IMR-90 (cell line): ENCODE measurements at regions not wholly inside any gene's neighbourhood (a gene's known extent, or its start where the extent isn't known, plus 50 kb on each side); places are given as distances from the start of the nearest gene placed in this dataset.

Experiments used
- ATAC-seq: fragments of 200-7000 bp; cut with Tn5 transposase; 2 replicates; pipeline ENCODE4 v1.9.1; 2020; ENCODE audit warnings: low read depth, mild to moderate bottlenecking, moderate library complexity
- BruUV-seq: library from RNA; stranded (reverse); fragments of 400-500 nt; replicated peaks from 2 replicates; lab custom pipeline; 2021; lab: Mats Ljungman, UMichigan
- CTCF ChIA-PET: fragments of 300-600 bp; formaldehyde crosslinking; extraction: SDS; loops from one replicate; lab custom pipeline; 2021; ENCODE audit warnings: antibody characterized with exemption; lab: Yijun Ruan, JAX
- POLR2A ChIA-PET: fragments of 300-600 bp; sonication (Branson Sonifier 250); formaldehyde crosslinking; loops from one replicate; lab custom pipeline; 2022; ENCODE audit warnings: antibody characterized with exemption; ENCODE audit not compliant: unreplicated experiment; lab: Charles Lee
- DNase-seq: peaks from one replicate; pipeline ENCODE4 v3.0.0; 2013
- H2AFZ ChIP-seq: replicated peaks from 2 replicates; pipeline ENCODE3; 2013; ENCODE audit warnings: low read length, mild to moderate bottlenecking; ENCODE audit not compliant: poor library complexity
- H2AK5ac ChIP-seq: 2 replicates; pipeline ENCODE4 v1.6.1; 2013; ENCODE audit warnings: low read depth, low read length, inconsistent platforms
- H2AK9ac ChIP-seq: replicated peaks from 2 replicates; pipeline ENCODE3; 2013; ENCODE audit warnings: mild to moderate bottlenecking, low read depth, low read length, moderate library complexity; ENCODE audit not compliant: poor library complexity
- H2BK120ac ChIP-seq: 2 replicates; pipeline ENCODE4 v1.6.1; 2013; ENCODE audit warnings: low read depth, low read length, inconsistent platforms
- H2BK15ac ChIP-seq: 3 replicates; pipeline ENCODE4 v1.6.1; 2013; ENCODE audit warnings: low read depth, low read length, inconsistent platforms
- H2BK20ac ChIP-seq: 2 replicates; pipeline ENCODE4 v1.6.1; 2013; ENCODE audit warnings: low read depth, mild to moderate bottlenecking, inconsistent platforms, low read length, moderate library complexity
- H2BK5ac ChIP-seq: 2 replicates; pipeline ENCODE4 v1.6.1; 2013; ENCODE audit warnings: mild to moderate bottlenecking, low read depth, low read length, inconsistent platforms; ENCODE audit not compliant: poor library complexity, severe bottlenecking
- H3K14ac ChIP-seq: replicated peaks from 2 replicates; pipeline ENCODE4 v1.6.1; 2013; ENCODE audit warnings: low read depth, low read length, inconsistent platforms
- H3K18ac ChIP-seq: 2 replicates; pipeline ENCODE4 v1.6.1; 2013; ENCODE audit warnings: low read depth, low read length, control low read depth
- H3K23ac ChIP-seq: 2 replicates; pipeline ENCODE4 v1.6.1; 2013; ENCODE audit warnings: low read depth, low read length, inconsistent platforms
- H3K27ac ChIP-seq: 2 replicates; pipeline ENCODE4 v1.5.1; 2013; ENCODE audit warnings: mild to moderate bottlenecking, control low read depth, low read length; ENCODE audit not compliant: insufficient read depth
- H3K27me3 ChIP-seq: 2 replicates; pipeline ENCODE4 v1.6.1; 2013; ENCODE audit warnings: low read length; ENCODE audit not compliant: control insufficient read depth, insufficient read depth
- H3K36me3 ChIP-seq: 2 replicates; pipeline ENCODE4 v1.6.1; 2013; ENCODE audit warnings: low read length, mixed read lengths; ENCODE audit not compliant: control insufficient read depth, insufficient read depth
- H3K4ac ChIP-seq: 2 replicates; pipeline ENCODE4 v1.6.1; 2013; ENCODE audit warnings: low read depth, low read length, inconsistent platforms
- H3K4me1 ChIP-seq: 2 replicates; pipeline ENCODE4 v1.6.1; 2013; ENCODE audit warnings: low read length, mixed read lengths; ENCODE audit not compliant: control insufficient read depth, insufficient read depth
- H3K4me2 ChIP-seq: 2 replicates; pipeline ENCODE4 v1.6.1; 2013; ENCODE audit warnings: low read depth, mild to moderate bottlenecking, control low read depth, low read length, moderate library complexity
- H3K4me3 ChIP-seq: 2 replicates; pipeline ENCODE4 v1.5.1; 2013; ENCODE audit warnings: low read depth, mild to moderate bottlenecking, control low read depth, low read length, moderate library complexity; ENCODE audit not compliant: insufficient read depth
- H3K56ac ChIP-seq: 2 replicates; pipeline ENCODE4 v1.6.1; 2013; ENCODE audit warnings: low read length, inconsistent platforms; ENCODE audit not compliant: insufficient read depth; ENCODE audit errors: extremely low read depth
- H3K79me1 ChIP-seq, 2 experiments: 2 replicates each; pipeline ENCODE4 v1.6.1; 2013; ENCODE audit warnings: low read length in 2 of 2, inconsistent platforms in 1 of 2, low read depth in 1 of 2
- H3K9ac ChIP-seq: 2 replicates; pipeline ENCODE4 v1.6.1; 2013; ENCODE audit warnings: low read depth, low read length, control low read depth
- H3K9me1 ChIP-seq: 2 replicates; pipeline ENCODE4 v1.6.1; 2013; ENCODE audit warnings: low read length, inconsistent platforms; ENCODE audit not compliant: insufficient read depth
- H3K9me3 ChIP-seq: 2 replicates; pipeline ENCODE4 v1.6.1; 2013; ENCODE audit warnings: low read length; ENCODE audit not compliant: control insufficient read depth, insufficient read depth
- H4K20me1 ChIP-seq: 2 replicates; pipeline ENCODE4 v1.6.1; 2013; ENCODE audit warnings: low read length, inconsistent platforms; ENCODE audit not compliant: insufficient read depth
- H4K5ac ChIP-seq: 2 replicates; pipeline ENCODE4 v1.6.1; 2013; ENCODE audit warnings: mild to moderate bottlenecking, low read depth, low read length, control low read depth
- H4K8ac ChIP-seq, 2 experiments: 2 replicates each; pipeline ENCODE4 v1.6.1; 2013; ENCODE audit warnings: low read depth in 2 of 2, low read length in 2 of 2, control low read depth in 1 of 2, inconsistent platforms in 1 of 2
- H4K91ac ChIP-seq: 2 replicates; pipeline ENCODE4 v1.6.1; 2013; ENCODE audit warnings: low read depth, low read length, inconsistent platforms; ENCODE audit not compliant: insufficient read depth
- MAZ ChIP-seq: IDR thresholded peaks from 2 replicates; pipeline ENCODE4 v1.6.1; 2012; ENCODE audit warnings: low read depth, mild to moderate bottlenecking, low read length, improper control_type of control experiment, moderate library complexity, borderline replicate concordance
- MXI1 ChIP-seq: IDR thresholded peaks from 2 replicates; pipeline ENCODE4 v1.6.1; 2012; ENCODE audit warnings: low read depth, mild to moderate bottlenecking, low read length, moderate library complexity, borderline replicate concordance
- POLR2A ChIP-seq: IDR thresholded peaks from 2 replicates; pipeline ENCODE4 v1.6.1; 2012; ENCODE audit warnings: mild to moderate bottlenecking, low read depth, low read length
- RCOR1 ChIP-seq: IDR thresholded peaks from 2 replicates; pipeline ENCODE4 v1.6.1; 2012; ENCODE audit warnings: mild to moderate bottlenecking, low read length, improper control_type of control experiment; ENCODE audit not compliant: insufficient replicate concordance
- RFX5 ChIP-seq: IDR thresholded peaks from 2 replicates; pipeline ENCODE4 v1.8.0; 2012; ENCODE audit warnings: low read depth, mild to moderate bottlenecking, low read length, moderate library complexity
- SMC3 ChIP-seq: fragments of 150-350 bp; IDR thresholded peaks from 2 replicates; pipeline ENCODE4 v1.6.1; 2016; ENCODE audit warnings: low read depth, mild to moderate bottlenecking, antibody characterized with exemption, low read length, moderate library complexity
- WGBS, 2 experiments: methylation state at CpG; one replicate each; pipeline versions ENCODE4 v1.1.5 to v1.1.7; 2013; ENCODE audit warnings: missing lambda C conversion rate in 2 of 2; ENCODE audit not compliant: insufficient read length in 1 of 2; ENCODE audit errors: extremely low coverage in 2 of 2; 5-methylcytosine and 5-hydroxymethylcytosine counted together
- dilution Hi-C: fragments of 300-500 bp; cut with HindIII; formaldehyde crosslinking; loops from one replicate; pipeline ENCODE4 v1.14.3; 2018; ENCODE audit warnings: low sequenced_read_pairs; ENCODE audit not compliant: unreplicated experiment
- in situ Hi-C: fragments of 300-500 bp; cut with MboI; formaldehyde crosslinking; loops from 3 replicates; pipeline ENCODE4 v1.14.3; 2019; ENCODE audit warnings: low sequenced_read_pairs, inconsistent platforms, mixed read lengths
- intact Hi-C: fragments of 100-400 bp; cut with micrococcal nuclease; formaldehyde crosslinking; loops from 2 replicates; pipeline ENCODE4 v1.10.0; 2022
- TF ChIP-seq, protein P1 (sequence below): conservative IDR thresholded peaks from 2 replicates; pipeline ENCODE4 v1.5.1; 2012; ENCODE audit warnings: mild to moderate bottlenecking, low read depth, low read length, improper control_type of control experiment

DNA sequence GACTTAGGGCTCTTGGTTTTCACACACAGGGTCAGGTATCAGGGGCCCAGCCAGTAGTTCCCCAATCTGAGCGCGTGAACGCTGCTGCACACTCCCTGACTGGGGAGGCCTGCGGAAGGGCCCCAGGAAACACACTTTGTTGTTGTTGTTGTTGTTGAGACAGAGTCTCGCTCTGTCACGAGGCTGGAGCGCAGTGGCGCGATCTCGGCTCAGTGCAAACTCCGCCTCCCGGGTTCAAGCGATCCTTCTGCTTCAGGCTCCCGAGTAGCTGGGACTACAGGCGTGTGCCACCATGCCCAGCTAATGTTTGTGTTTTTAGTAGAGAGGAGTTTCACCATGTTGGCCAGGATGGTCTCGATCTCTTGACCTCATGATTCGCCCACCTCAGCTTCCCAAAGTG, 190.4 kb upstream of the GPR12 start:
- Histone ChIP-seq H3K14ac (no peak overlapping the region), H3K79me1 (no peaks in the 10 kb centered on the region), H2BK5ac (no peak overlapping the region), H2BK120ac (no peak overlapping the region), H3K4me1 (no peaks in the 10 kb centered on the region), H3K56ac (no peak overlapping the region), H2AFZ (no peak overlapping the region), H3K4me3 (no peak overlapping the region), H2BK20ac (no peak overlapping the region), H3K4ac (no peak overlapping the region), H3K27me3 (peaks cover 20% of the 10 kb centered on the region), H4K91ac (no peak overlapping the region), H4K5ac (no peak overlapping the region), H3K4me2 (no peak overlapping the region), H2AK9ac (no peak overlapping the region), H3K9ac (no peak overlapping the region), H3K9me3 (no peaks in the 10 kb centered on the region), H4K20me1 (no peaks in the 10 kb centered on the region), H3K23ac (no peak overlapping the region), H4K8ac (no peak overlapping the region), H3K9me1 (no peaks in the 10 kb centered on the region), H2AK5ac (no peak overlapping the region), H3K18ac (no peak overlapping the region), H2BK15ac (no peak overlapping the region), H3K36me3 (no peaks in the 10 kb centered on the region), H3K27ac (no peak overlapping the region)
- 98% methylated on average over 9 of the region's 17 CpGs; no CpG with 5 or more reads in 1 of the 2 experiments for whole genome bisulfite sequencing, 2 experiments
- no TSS peak for BruUV-seq
- dilution Hi-C loops (no loop called here), in situ Hi-C loops (no loop called here), intact Hi-C loops (no loop called here)
- ChIA-PET POLR2A (no interaction called here), CTCF (no interaction called here)
- DNase-seq (no peak), ATAC-seq (no peak)
- no peak for TF ChIP-seq POLR2A
- TF ChIP-seq RFX5, result no peak
- TF ChIP-seq SMC3, result no peak
- no peak for TF ChIP-seq MAZ
- TF ChIP-seq MXI1, result no peak
- no peak for TF ChIP-seq RCOR1
- TF ChIP-seq, protein P1, sequence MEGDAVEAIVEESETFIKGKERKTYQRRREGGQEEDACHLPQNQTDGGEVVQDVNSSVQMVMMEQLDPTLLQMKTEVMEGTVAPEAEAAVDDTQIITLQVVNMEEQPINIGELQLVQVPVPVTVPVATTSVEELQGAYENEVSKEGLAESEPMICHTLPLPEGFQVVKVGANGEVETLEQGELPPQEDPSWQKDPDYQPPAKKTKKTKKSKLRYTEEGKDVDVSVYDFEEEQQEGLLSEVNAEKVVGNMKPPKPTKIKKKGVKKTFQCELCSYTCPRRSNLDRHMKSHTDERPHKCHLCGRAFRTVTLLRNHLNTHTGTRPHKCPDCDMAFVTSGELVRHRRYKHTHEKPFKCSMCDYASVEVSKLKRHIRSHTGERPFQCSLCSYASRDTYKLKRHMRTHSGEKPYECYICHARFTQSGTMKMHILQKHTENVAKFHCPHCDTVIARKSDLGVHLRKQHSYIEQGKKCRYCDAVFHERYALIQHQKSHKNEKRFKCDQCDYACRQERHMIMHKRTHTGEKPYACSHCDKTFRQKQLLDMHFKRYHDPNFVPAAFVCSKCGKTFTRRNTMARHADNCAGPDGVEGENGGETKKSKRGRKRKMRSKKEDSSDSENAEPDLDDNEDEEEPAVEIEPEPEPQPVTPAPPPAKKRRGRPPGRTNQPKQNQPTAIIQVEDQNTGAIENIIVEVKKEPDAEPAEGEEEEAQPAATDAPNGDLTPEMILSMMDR, result no peak
